GM12878 (cell line): ENCODE measurements at regions not wholly inside any gene's neighbourhood (a gene's known extent, or its start where the extent isn't known, plus 50 kb on each side); places are given as distances from the start of the nearest gene placed in this dataset.

Experiments
- CREM ChIP-seq: IDR thresholded peaks from 2 replicates; pipeline ENCODE4 v1.6.1; 2014; ENCODE audit warnings: antibody characterized with exemption, low read depth
- POLR2A ChIP-seq: IDR thresholded peaks from 2 replicates; pipeline ENCODE4 v1.6.1; 2011; ENCODE audit warnings: low read depth, mild to moderate bottlenecking, low read length
- USF1 ChIP-seq: IDR thresholded peaks from 2 replicates; pipeline ENCODE4 v1.6.1; 2011; ENCODE audit warnings: borderline replicate concordance, low read depth, mild to moderate bottlenecking, moderate library complexity, mixed read lengths, low read length; ENCODE audit not compliant: insufficient read depth; ENCODE audit errors: extremely low read length
- TF ChIP-seq, protein P1 (sequence below), 3 experiments: IDR thresholded peaks in 2 of 3; conservative IDR thresholded peaks in 1 of 3; 2 replicates each; pipeline ENCODE4 v1.5.1; 2011; ENCODE audit warnings: low read depth in 3 of 3, low read length in 3 of 3, mild to moderate bottlenecking in 3 of 3, control low read depth in 2 of 3, moderate library complexity in 2 of 3, inconsistent platforms in 1 of 3, mixed read lengths in 1 of 3; ENCODE audit not compliant: control insufficient read depth in 2 of 3, insufficient read depth in 1 of 3; ENCODE audit errors: extremely low read depth in 1 of 3
- TF ChIP-seq, protein P2 (sequence below): IDR thresholded peaks from 2 replicates; pipeline ENCODE4 v1.6.1; 2012; ENCODE audit warnings: mild to moderate bottlenecking, low read depth, low read length

GRCh38 chr16:9630985-9631384 lies 539.5 kb downstream of the HAPSTR1 start:
- TF ChIP-seq POLR2A (no peak), CREM (no peak), USF1 (no peak)
- TF ChIP-seq, protein P1, sequence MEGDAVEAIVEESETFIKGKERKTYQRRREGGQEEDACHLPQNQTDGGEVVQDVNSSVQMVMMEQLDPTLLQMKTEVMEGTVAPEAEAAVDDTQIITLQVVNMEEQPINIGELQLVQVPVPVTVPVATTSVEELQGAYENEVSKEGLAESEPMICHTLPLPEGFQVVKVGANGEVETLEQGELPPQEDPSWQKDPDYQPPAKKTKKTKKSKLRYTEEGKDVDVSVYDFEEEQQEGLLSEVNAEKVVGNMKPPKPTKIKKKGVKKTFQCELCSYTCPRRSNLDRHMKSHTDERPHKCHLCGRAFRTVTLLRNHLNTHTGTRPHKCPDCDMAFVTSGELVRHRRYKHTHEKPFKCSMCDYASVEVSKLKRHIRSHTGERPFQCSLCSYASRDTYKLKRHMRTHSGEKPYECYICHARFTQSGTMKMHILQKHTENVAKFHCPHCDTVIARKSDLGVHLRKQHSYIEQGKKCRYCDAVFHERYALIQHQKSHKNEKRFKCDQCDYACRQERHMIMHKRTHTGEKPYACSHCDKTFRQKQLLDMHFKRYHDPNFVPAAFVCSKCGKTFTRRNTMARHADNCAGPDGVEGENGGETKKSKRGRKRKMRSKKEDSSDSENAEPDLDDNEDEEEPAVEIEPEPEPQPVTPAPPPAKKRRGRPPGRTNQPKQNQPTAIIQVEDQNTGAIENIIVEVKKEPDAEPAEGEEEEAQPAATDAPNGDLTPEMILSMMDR (IDR thresholded peaks at IDR 0.05 in 2 of 3, conservative IDR thresholded peaks at IDR 0.05 in 1 of 3; ENCODE audit: control insufficient read depth in 2 of 3, extremely low read depth in 1 of 3, insufficient read depth in 1 of 3, low read depth in 3 of 3, low read length in 3 of 3), result no peak
- TF ChIP-seq, protein P2, sequence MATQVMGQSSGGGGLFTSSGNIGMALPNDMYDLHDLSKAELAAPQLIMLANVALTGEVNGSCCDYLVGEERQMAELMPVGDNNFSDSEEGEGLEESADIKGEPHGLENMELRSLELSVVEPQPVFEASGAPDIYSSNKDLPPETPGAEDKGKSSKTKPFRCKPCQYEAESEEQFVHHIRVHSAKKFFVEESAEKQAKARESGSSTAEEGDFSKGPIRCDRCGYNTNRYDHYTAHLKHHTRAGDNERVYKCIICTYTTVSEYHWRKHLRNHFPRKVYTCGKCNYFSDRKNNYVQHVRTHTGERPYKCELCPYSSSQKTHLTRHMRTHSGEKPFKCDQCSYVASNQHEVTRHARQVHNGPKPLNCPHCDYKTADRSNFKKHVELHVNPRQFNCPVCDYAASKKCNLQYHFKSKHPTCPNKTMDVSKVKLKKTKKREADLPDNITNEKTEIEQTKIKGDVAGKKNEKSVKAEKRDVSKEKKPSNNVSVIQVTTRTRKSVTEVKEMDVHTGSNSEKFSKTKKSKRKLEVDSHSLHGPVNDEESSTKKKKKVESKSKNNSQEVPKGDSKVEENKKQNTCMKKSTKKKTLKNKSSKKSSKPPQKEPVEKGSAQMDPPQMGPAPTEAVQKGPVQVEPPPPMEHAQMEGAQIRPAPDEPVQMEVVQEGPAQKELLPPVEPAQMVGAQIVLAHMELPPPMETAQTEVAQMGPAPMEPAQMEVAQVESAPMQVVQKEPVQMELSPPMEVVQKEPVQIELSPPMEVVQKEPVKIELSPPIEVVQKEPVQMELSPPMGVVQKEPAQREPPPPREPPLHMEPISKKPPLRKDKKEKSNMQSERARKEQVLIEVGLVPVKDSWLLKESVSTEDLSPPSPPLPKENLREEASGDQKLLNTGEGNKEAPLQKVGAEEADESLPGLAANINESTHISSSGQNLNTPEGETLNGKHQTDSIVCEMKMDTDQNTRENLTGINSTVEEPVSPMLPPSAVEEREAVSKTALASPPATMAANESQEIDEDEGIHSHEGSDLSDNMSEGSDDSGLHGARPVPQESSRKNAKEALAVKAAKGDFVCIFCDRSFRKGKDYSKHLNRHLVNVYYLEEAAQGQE, result no peak
